H9 (cell line): ENCODE measurements at regions not wholly inside any gene's neighbourhood (a gene's known extent, or its start where the extent isn't known, plus 50 kb on each side); places are given as distances from the start of the nearest gene placed in this dataset.
A peak's percentile ranks its signal among the peaks of the same experiment; 100 is the strongest.

Experiments used
- DNase-seq: peaks from one replicate; pipeline ENCODE4 v3.0.0-alpha.2; 2017
- H2AFZ ChIP-seq: one replicate; pipeline ENCODE4 v1.6.1; 2013; ENCODE audit warnings: mild to moderate bottlenecking, low read length, control low read depth, moderate library complexity
- H2AK5ac ChIP-seq: 2 replicates; pipeline ENCODE4 v1.6.1; 2013; ENCODE audit warnings: low read length, control low read depth, mixed read lengths; ENCODE audit not compliant: insufficient read length
- H2BK120ac ChIP-seq: one replicate; pipeline ENCODE4 v1.6.1; 2013; ENCODE audit warnings: low read depth, mild to moderate bottlenecking, low read length, control low read depth, inconsistent platforms; ENCODE audit not compliant: poor library complexity, severe bottlenecking
- H2BK12ac ChIP-seq: 2 replicates; pipeline ENCODE4 v1.6.1; 2013; ENCODE audit warnings: low read length, control low read depth, mixed read lengths, low read depth; ENCODE audit not compliant: insufficient read length
- H2BK15ac ChIP-seq: 2 replicates; pipeline ENCODE4 v1.6.1; 2013; ENCODE audit warnings: low read depth, low read length, control low read depth
- H2BK20ac ChIP-seq: one replicate; pipeline ENCODE4 v1.6.1; 2013; ENCODE audit warnings: low read depth, mild to moderate bottlenecking, low read length, control low read depth, inconsistent platforms; ENCODE audit not compliant: poor library complexity, severe bottlenecking
- H2BK5ac ChIP-seq: 2 replicates; pipeline ENCODE4 v1.6.1; 2013; ENCODE audit warnings: low read length, control low read depth, mixed read lengths; ENCODE audit not compliant: insufficient read length
- H3K14ac ChIP-seq: 2 replicates; pipeline ENCODE4 v1.6.1; 2013; ENCODE audit warnings: low read length, control low read depth; ENCODE audit not compliant: insufficient read depth
- H3K18ac ChIP-seq: 2 replicates; pipeline ENCODE4 v1.6.1; 2013; ENCODE audit warnings: low read depth, mild to moderate bottlenecking, mixed read lengths, low read length, control low read depth; ENCODE audit not compliant: insufficient read length
- H3K23ac ChIP-seq: 2 replicates; pipeline ENCODE4 v1.6.1; 2013; ENCODE audit warnings: low read length, control low read depth, mixed read lengths, low read depth; ENCODE audit not compliant: insufficient read length
- H3K23me2 ChIP-seq: 2 replicates; pipeline ENCODE4 v1.6.1; 2013; ENCODE audit warnings: low read depth, mild to moderate bottlenecking, mixed read lengths, low read length, control low read depth; ENCODE audit not compliant: insufficient read length, poor library complexity, severe bottlenecking
- H3K27ac ChIP-seq: 2 replicates; pipeline ENCODE4 v1.5.1; 2013; ENCODE audit warnings: low read length, control low read depth, mixed read lengths, low read depth; ENCODE audit not compliant: insufficient read length
- H3K27me3 ChIP-seq: 2 replicates; pipeline ENCODE4 v1.6.1; 2013; ENCODE audit warnings: low read length, control low read depth, inconsistent platforms; ENCODE audit not compliant: insufficient read depth
- H3K4ac ChIP-seq: 2 replicates; pipeline ENCODE4 v1.6.1; 2013; ENCODE audit warnings: low read depth, mild to moderate bottlenecking, control low read depth, inconsistent platforms, low read length, moderate library complexity
- H3K4me1 ChIP-seq: 2 replicates; pipeline ENCODE4 v1.6.1; 2013; ENCODE audit warnings: low read length, control low read depth, inconsistent platforms; ENCODE audit not compliant: insufficient read depth
- H3K4me2 ChIP-seq: 2 replicates; pipeline ENCODE4 v1.6.1; 2013; ENCODE audit warnings: low read length, control low read depth, mixed read lengths; ENCODE audit not compliant: insufficient read length, insufficient read depth
- H3K56ac ChIP-seq: 2 replicates; pipeline ENCODE4 v1.6.1; 2013; ENCODE audit warnings: low read depth, mild to moderate bottlenecking, mixed read lengths, low read length, control low read depth; ENCODE audit not compliant: insufficient read length
- H3K79me1 ChIP-seq: 2 replicates; pipeline ENCODE4 v1.6.1; 2013; ENCODE audit warnings: low read depth, mild to moderate bottlenecking, moderate library complexity, low read length, control low read depth, inconsistent platforms; ENCODE audit not compliant: insufficient read depth, poor library complexity, severe bottlenecking
- H3K79me2 ChIP-seq: 2 replicates; pipeline ENCODE4 v1.6.1; 2013; ENCODE audit warnings: low read length, control low read depth, inconsistent platforms; ENCODE audit not compliant: insufficient read depth
- H3K9ac ChIP-seq: 2 replicates; pipeline ENCODE4 v1.6.1; 2013; ENCODE audit warnings: low read length, control low read depth, mixed read lengths; ENCODE audit not compliant: insufficient read length; ENCODE audit errors: extremely low read depth
- H3K9me3 ChIP-seq: one replicate; pipeline ENCODE4 v1.6.1; 2013; ENCODE audit warnings: low read depth, low read length, inconsistent platforms; ENCODE audit not compliant: control insufficient read depth
- H3T11ph ChIP-seq: one replicate; pipeline ENCODE4 v1.6.1; 2013; ENCODE audit warnings: mild to moderate bottlenecking, low read length, control low read depth, inconsistent platforms
- H4K20me1 ChIP-seq: one replicate; pipeline ENCODE4 v1.6.1; 2013; ENCODE audit not compliant: control insufficient read depth, insufficient read length, insufficient read depth
- H4K5ac ChIP-seq: 2 replicates; pipeline ENCODE4 v1.6.1; 2013; ENCODE audit warnings: low read depth, mild to moderate bottlenecking, mixed read lengths, low read length, control low read depth; ENCODE audit not compliant: insufficient read length
- H4K8ac ChIP-seq: replicated peaks from 2 replicates; pipeline ENCODE4 v1.6.1; 2013; ENCODE audit warnings: low read length, control low read depth, mixed read lengths, low read depth; ENCODE audit not compliant: insufficient read length
- H4K91ac ChIP-seq: 2 replicates; pipeline ENCODE4 v1.6.1; 2013; ENCODE audit warnings: low read depth, mild to moderate bottlenecking, moderate library complexity, mixed read lengths, low read length, control low read depth; ENCODE audit not compliant: insufficient read length
- H3K27ac Mint-ChIP-seq, 3 experiments: 2 replicates in 2 of 3; 3 replicates in 1 of 3; pipeline ENCODE4 v1.8.0; 2020 to 2021; ENCODE audit warnings: mixed read lengths in 3 of 3, mild to moderate bottlenecking in 1 of 3, moderate library complexity in 1 of 3
- H3K27me3 Mint-ChIP-seq: 2 replicates; pipeline ENCODE4 v1.8.0; 2021; ENCODE audit warnings: low read depth, mild to moderate bottlenecking, moderate library complexity, mixed read lengths
- H3K36me3 Mint-ChIP-seq, 3 experiments: 2 replicates in 2 of 3; 3 replicates in 1 of 3; pipeline ENCODE4 v1.8.0; 2020 to 2021; ENCODE audit warnings: low read depth in 3 of 3, mixed read lengths in 3 of 3; ENCODE audit not compliant: insufficient read depth in 1 of 3
- H3K4me1 Mint-ChIP-seq, 2 experiments: 2 replicates each; pipeline ENCODE4 v1.8.0; 2020; ENCODE audit warnings: mixed read lengths in 2 of 2
- H3K4me3 Mint-ChIP-seq, 2 experiments: 2 replicates in 1 of 2; 3 replicates in 1 of 2; pipeline ENCODE4 v1.8.0; 2020 to 2021; ENCODE audit warnings: mild to moderate bottlenecking in 2 of 2, mixed read lengths in 2 of 2, moderate library complexity in 1 of 2
- H3K9me3 Mint-ChIP-seq, 2 experiments: 2 replicates in 1 of 2; 3 replicates in 1 of 2; pipeline ENCODE4 v1.8.0; 2020; ENCODE audit warnings: mild to moderate bottlenecking in 2 of 2, mixed read lengths in 2 of 2, moderate library complexity in 1 of 2
- WGBS: extraction: QIAGEN DNeasy Blood & Tissue Kit; methylation state at CpG from one replicate; pipeline ENCODE4 v1.1.7; 2013; ENCODE audit warnings: missing lambda C conversion rate, low lambda C conversion rate, mixed read lengths; ENCODE audit not compliant: insufficient read length; ENCODE audit errors: extremely low coverage; 5-methylcytosine and 5-hydroxymethylcytosine counted together
- TF ChIP-seq, protein P1 (sequence below): fragments of 200-600 bp; sonication (generic); conservative IDR thresholded peaks from 3 replicates; pipeline ENCODE4 v1.8.0; 2021; ENCODE audit warnings: antibody characterized with exemption, mild to moderate bottlenecking

DNA sequence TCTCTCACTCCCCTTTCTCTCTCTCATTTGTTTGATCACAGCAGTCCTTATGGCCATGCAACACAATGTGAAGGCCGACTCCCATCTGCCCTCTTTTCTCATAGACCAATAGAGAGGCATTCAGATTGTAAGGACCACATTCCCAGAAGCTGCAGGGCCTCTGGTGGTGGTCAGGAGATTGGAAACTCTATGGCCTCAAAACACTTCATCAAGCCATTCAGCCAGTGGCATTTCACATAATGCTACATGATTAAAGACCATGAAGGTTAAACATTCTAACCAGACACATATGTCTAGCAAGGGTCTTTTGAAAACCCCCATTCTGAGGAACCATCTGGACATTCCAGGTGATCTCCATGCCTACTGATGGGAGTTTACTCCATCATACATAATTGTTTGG, 769.5 kb upstream of the CXADR start:
- H3K36me3 Mint-ChIP-seq: no peaks in the 10 kb centered on the region; a peak in 1 of 7 replicates
- WGBS: no CpG with 5 or more reads among the region's 1 CpG
- H3K9ac ChIP-seq: no peak overlapping the region
- no peaks in the 10 kb centered on the region for H3K27me3 Mint-ChIP-seq
- no peaks in the 10 kb centered on the region for H3K27me3 ChIP-seq
- H3K4me1 ChIP-seq: no peaks in the 10 kb centered on the region
- no peak overlapping the region for H4K8ac ChIP-seq
- no peak overlapping the region for H2BK12ac ChIP-seq
- H3K56ac ChIP-seq: no peak overlapping the region
- no peak overlapping the region for H3K27ac ChIP-seq
- no peak overlapping the region for H2AK5ac ChIP-seq
- H3K9me3 Mint-ChIP-seq: no peaks in the 10 kb centered on the region; a peak in 1 of 5 replicates
- no peak overlapping the region for H3T11ph ChIP-seq
- H3K9me3 ChIP-seq: no peaks in the 10 kb centered on the region
- H3K23ac ChIP-seq: no peak overlapping the region
- no peak overlapping the region for H4K91ac ChIP-seq
- no peak overlapping the region for H3K4ac ChIP-seq
- no peak overlapping the region for H3K14ac ChIP-seq
- no peak overlapping the region for H2AFZ ChIP-seq
- H2BK20ac ChIP-seq: no peak overlapping the region
- H2BK5ac ChIP-seq: no peak overlapping the region
- H3K23me2 ChIP-seq: no peaks in the 10 kb centered on the region
- no peak overlapping the region for H2BK120ac ChIP-seq
- H3K4me3 Mint-ChIP-seq: no peak overlapping the region
- TF ChIP-seq, protein P1, sequence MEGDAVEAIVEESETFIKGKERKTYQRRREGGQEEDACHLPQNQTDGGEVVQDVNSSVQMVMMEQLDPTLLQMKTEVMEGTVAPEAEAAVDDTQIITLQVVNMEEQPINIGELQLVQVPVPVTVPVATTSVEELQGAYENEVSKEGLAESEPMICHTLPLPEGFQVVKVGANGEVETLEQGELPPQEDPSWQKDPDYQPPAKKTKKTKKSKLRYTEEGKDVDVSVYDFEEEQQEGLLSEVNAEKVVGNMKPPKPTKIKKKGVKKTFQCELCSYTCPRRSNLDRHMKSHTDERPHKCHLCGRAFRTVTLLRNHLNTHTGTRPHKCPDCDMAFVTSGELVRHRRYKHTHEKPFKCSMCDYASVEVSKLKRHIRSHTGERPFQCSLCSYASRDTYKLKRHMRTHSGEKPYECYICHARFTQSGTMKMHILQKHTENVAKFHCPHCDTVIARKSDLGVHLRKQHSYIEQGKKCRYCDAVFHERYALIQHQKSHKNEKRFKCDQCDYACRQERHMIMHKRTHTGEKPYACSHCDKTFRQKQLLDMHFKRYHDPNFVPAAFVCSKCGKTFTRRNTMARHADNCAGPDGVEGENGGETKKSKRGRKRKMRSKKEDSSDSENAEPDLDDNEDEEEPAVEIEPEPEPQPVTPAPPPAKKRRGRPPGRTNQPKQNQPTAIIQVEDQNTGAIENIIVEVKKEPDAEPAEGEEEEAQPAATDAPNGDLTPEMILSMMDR: no peak
- H3K4me1 Mint-ChIP-seq: peaks cover 2 to 3% of the 10 kb centered on the region in 2 experiments; a peak in 2 of 4 replicates
- no peak overlapping the region for H3K18ac ChIP-seq
- no peaks in the 10 kb centered on the region for H3K79me2 ChIP-seq
- H3K4me2 ChIP-seq: no peak overlapping the region
- H4K20me1 ChIP-seq: no peaks in the 10 kb centered on the region
- no peak for DNase-seq
- H4K5ac ChIP-seq: no peak overlapping the region
- H3K79me1 ChIP-seq: no peaks in the 10 kb centered on the region
- peak overlapping the region in 1 of 3 experiments; percentile 16; a peak in 1 of 7 replicates for H3K27ac Mint-ChIP-seq
- H2BK15ac ChIP-seq: no peak overlapping the region
